Aorta (tissue), 5 donors: ENCODE measurements at regions not wholly inside any gene's neighbourhood (a gene's known extent, or its start where the extent isn't known, plus 50 kb on each side); places are given as distances from the start of the nearest gene placed in this dataset.
"Not testable (repeated sequence)": the region's sequence is repeated elsewhere in the genome, so short reads cannot be mapped to it uniquely, and the experiment has no call there.

ENCODE experiments used
- ATAC-seq: fragments of 200-7000 bp; cut with Tn5 transposase; one replicate; pipeline ENCODE4 v1.9.1; 2022; ENCODE audit warnings: moderate library complexity; ENCODE audit not compliant: low FRiP score
- DNase-seq, 2 donors: peaks; one replicate each; pipeline ENCODE4 v3.0.0-alpha.2; 2020
- H3K27ac ChIP-seq, 2 donors: one replicate each; pipeline ENCODE4 v1.5.1; 2013; ENCODE audit warnings: low read length in 2 of 2, mild to moderate bottlenecking in 2 of 2, moderate library complexity in 2 of 2, control low read depth in 1 of 2, inconsistent platforms in 1 of 2, low read depth in 1 of 2
- H3K27me3 ChIP-seq, 2 donors: one replicate each; pipeline ENCODE4 v1.6.1; 2013; ENCODE audit warnings: control low read depth in 1 of 2, low read length in 1 of 2, mild to moderate bottlenecking in 1 of 2, moderate library complexity in 1 of 2; ENCODE audit not compliant: insufficient read depth in 2 of 2, control insufficient read depth in 1 of 2
- H3K36me3 ChIP-seq, 2 donors: one replicate each; pipeline ENCODE4 v1.6.1; 2013; ENCODE audit warnings: control low read depth in 1 of 2, low read length in 1 of 2, mild to moderate bottlenecking in 1 of 2; ENCODE audit not compliant: insufficient read depth in 2 of 2, control insufficient read depth in 1 of 2
- H3K4me1 ChIP-seq, 2 donors: one replicate each; pipeline ENCODE4 v1.6.1; 2013; ENCODE audit warnings: low read length in 2 of 2, control low read depth in 1 of 2, mild to moderate bottlenecking in 1 of 2, moderate library complexity in 1 of 2; ENCODE audit not compliant: insufficient read depth in 2 of 2, control insufficient read depth in 1 of 2
- H3K4me3 ChIP-seq, 2 donors: one replicate each; pipeline ENCODE4 v1.5.1; 2013; ENCODE audit warnings: low read length in 2 of 2, control low read depth in 1 of 2, mild to moderate bottlenecking in 1 of 2
- H3K9me3 ChIP-seq: one replicate; pipeline ENCODE4 v1.6.1; 2013; ENCODE audit warnings: mild to moderate bottlenecking, low read length; ENCODE audit not compliant: control insufficient read depth
- WGBS, 2 donors: extraction: QIAGEN DNeasy Blood & Tissue Kit; methylation state at CpG; one replicate each; pipeline ENCODE4 v1.1.7; 2013; 5-methylcytosine and 5-hydroxymethylcytosine counted together
- intact Hi-C, 2 donors: fragments of 100-400 bp; cut with DNase I; formaldehyde crosslinking; loops; one replicate each; pipeline versions ENCODE4 v1.14.2 to v1.15.0; 2022
- donor health status: healthy with polysubstance abuse.
- donor health status: Bipolar disorder and iron deficiency.
- donor health status: DM: no; HTN: no; CAD: no.
- donor health status: DM: no; HTN: no; CAD: no.
- donor health status: DM: yes; HTN: yes; CAD: no.

DNA sequence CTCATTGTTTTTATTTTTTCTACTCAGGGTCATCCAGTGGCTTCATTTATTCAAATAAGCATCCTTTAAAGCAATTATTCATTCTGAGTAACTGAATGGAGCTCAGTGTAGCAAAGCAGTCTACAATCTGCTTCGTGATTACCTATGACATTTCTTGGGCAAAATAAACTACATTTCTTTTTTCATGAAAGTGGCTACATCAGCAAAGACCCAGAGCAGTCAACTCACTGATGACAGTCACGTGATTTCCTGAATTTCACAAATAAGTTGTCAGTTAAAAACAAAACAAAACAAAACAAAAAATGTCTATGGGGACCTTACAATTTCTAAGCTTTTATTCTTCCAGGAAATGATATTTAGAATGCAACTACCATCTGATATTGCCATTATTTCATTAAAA lies 182.1 kb downstream of the VEGFC start:
- intact Hi-C loops: no loop called here
- H3K36me3 ChIP-seq: no peaks in the 10 kb centered on the region
- no peaks in the 10 kb centered on the region for H3K27me3 ChIP-seq
- H3K4me3 ChIP-seq: no peak overlapping the region
- H3K27ac ChIP-seq: no peak overlapping the region
- H3K9me3 ChIP-seq: no peaks in the 10 kb centered on the region
- DNase-seq (no peak), ATAC-seq (no peak)
- WGBS, 2 donors: 66 to 77% methylated on average over 2 of the region's 2 CpGs
- no peaks in the 10 kb centered on the region for H3K4me1 ChIP-seq

DNA sequence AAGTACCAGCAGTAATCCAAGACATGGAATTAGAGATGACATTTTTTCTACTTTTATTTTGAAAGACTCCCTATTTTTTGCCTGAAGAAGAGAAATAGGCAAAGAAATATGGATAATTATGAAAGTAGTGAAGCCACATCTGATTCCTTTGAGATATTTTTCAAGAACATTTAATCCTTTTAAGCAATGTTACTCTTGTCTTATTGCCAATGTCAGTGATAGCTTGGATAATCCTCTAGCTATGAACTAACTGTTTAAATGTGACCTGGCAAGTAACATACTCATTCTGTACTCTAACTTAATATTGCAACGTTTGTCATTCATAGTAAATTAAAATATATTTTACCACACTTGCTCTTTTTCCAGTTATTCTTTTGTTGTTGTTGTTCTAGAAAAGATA lies 181.3 kb downstream of the VEGFC start:
- H3K4me3 ChIP-seq: no peak overlapping the region
- DNase-seq: no peak
- H3K36me3 ChIP-seq: no peaks in the 10 kb centered on the region
- intact Hi-C loops: no loop called here
- no peak overlapping the region for H3K27ac ChIP-seq
- H3K27me3 ChIP-seq: no peaks in the 10 kb centered on the region
- ATAC-seq: no peak
- H3K9me3 ChIP-seq: no peaks in the 10 kb centered on the region
- WGBS, 2 donors: 34 to 38% methylated on average over 1 of the region's 1 CpG
- H3K4me1 ChIP-seq: no peaks in the 10 kb centered on the region

DNA sequence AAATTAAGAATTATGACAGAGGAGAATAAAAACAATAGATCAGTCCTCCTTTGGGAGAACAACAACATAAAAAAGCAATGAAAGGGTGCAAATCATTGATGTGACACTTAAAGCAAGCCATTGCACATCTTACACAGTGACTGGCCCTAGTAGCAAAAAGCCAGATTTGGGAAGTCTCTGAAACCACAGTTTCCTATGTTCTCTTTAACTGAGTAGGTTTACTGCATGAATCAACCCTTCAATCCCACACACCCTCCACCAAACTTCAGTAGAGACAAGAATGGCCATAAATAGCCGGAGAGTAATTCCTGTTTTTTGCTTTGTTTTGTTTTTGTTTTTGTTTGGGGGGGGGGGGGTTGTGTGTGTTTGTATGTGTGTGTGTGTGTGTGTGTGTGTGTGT lies 180.8 kb downstream of the VEGFC start:
- no peaks in the 10 kb centered on the region for H3K27me3 ChIP-seq
- H3K4me1 ChIP-seq: no peaks in the 10 kb centered on the region
- H3K27ac ChIP-seq: no peak overlapping the region
- DNase-seq (no peak), ATAC-seq (no peak)
- intact Hi-C loops: no loop called here
- H3K36me3 ChIP-seq: no peaks in the 10 kb centered on the region
- no peaks in the 10 kb centered on the region for H3K9me3 ChIP-seq
- H3K4me3 ChIP-seq: no peak overlapping the region
- WGBS, 2 donors: 96 to 100% methylated on average over 1 of the region's 1 CpG

DNA sequence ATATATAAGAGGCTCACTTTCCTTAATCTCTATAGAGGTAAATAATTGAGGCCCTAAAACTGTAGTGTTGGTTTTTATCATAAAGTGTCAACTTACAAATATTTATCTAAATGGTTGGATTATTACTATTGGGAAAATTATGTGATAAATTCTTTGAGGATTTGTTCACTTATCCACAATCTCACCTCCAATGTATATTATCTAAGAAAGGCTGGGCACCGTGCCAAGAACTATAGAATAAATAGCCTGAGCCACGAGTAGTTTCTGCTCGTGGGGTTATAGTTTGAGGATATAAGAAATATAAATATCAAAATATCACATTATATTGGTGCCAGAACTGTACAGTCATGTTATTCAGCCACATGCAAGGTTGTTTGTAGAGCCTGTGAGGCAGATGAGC lies 177.9 kb downstream of the VEGFC start:
- ATAC-seq: no peak
- intact Hi-C loops: no loop called here
- WGBS, 2 donors: 30 to 34% methylated on average over 3 of the region's 3 CpGs

DNA sequence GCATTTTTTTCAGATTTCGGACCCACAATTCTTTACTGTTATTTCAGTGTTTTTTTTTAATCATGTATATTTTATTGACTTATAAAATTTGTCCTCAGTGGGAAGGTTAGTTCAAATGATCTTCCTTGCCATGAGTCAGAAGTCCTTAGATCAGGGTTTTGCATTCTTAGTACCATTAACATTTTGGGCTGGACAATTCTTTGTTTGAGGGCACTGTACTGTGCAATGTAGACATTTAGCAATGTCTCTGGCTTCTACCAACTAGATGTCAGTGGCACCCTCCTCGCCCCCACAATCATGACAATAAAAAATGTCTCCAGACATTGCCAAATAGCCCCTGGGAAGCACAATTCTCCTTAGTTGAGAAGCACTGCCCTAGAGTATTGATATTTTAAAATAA lies 176.6 kb downstream of the VEGFC start:
- 82 to 87% methylated on average over 2 of the region's 2 CpGs for WGBS, 2 donors
- no peak overlapping the region for H3K4me3 ChIP-seq

More for the DNA sequence above, 177.9 kb downstream of the VEGFC start:
- Histone ChIP-seq H3K36me3 (no peaks in the 10 kb centered on the region), H3K4me1 (no peaks in the 10 kb centered on the region), H3K27ac (no peak overlapping the region), H3K9me3 (no peaks in the 10 kb centered on the region), H3K4me3 (no peak overlapping the region), H3K27me3 (no peaks in the 10 kb centered on the region)
- no peak for DNase-seq

DNA sequence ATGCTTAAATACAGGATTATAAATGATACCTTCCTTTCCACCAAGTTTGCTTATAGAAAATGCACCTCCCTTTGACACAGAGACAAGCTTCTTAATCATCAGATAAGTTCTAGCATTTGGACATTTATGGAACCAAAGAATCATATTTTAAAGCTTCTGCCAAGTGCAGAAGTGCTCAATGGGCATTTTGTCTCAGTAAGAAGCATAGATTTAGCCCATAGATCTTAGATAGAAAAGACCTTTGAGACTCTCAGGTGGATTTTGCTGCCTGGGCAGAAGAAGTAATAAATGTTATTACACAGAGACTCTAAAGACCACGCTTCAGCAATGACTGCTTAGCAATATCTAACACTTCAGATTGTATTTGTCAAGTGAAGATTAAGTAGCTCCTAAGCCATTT lies 174.6 kb downstream of the VEGFC start:
- ATAC-seq (no peak), DNase-seq (no peak)
- intact Hi-C loops: no loop called here
- Histone ChIP-seq H3K4me3 (no peak overlapping the region), H3K27me3 (no peaks in the 10 kb centered on the region), H3K36me3 (no peaks in the 10 kb centered on the region), H3K9me3 (no peaks in the 10 kb centered on the region), H3K27ac (no peak overlapping the region), H3K4me1 (peaks cover 0 to 2% of the 10 kb centered on the region in 2 donors)
- WGBS, 2 donors: 81 to 90% methylated on average over 1 of the region's 1 CpG

More for the DNA sequence above, 176.6 kb downstream of the VEGFC start:
- no peaks in the 10 kb centered on the region for H3K36me3 ChIP-seq
- no peaks in the 10 kb centered on the region for H3K9me3 ChIP-seq
- DNase-seq (no peak), ATAC-seq (no peak)
- no peaks in the 10 kb centered on the region for H3K4me1 ChIP-seq
- intact Hi-C loops: no loop called here
- no peaks in the 10 kb centered on the region for H3K27me3 ChIP-seq
- no peak overlapping the region for H3K27ac ChIP-seq

DNA sequence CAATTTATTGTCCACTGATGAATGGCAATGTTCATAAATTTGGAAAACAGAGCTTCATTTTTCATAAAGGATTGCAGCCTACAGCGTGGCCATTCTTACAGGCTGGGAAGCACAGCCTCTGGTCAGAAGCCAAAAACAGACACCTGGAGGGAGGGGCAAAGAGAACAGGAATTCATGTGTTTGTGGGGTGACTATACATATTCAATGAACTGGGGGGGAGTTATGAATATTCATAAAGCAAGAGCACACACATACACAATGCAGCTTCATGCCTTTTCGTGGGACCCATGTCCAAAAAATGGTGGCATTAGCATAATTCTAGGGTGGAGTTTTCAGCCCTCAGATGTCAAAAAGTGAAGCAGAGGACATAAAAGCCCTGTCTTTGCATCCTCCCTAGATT lies 173.3 kb downstream of the VEGFC start:
- Histone ChIP-seq H3K4me3 (no peak overlapping the region), H3K4me1 (peaks cover 0 to 2% of the 10 kb centered on the region in 2 donors), H3K9me3 (no peaks in the 10 kb centered on the region), H3K27me3 (no peaks in the 10 kb centered on the region), H3K27ac (no peak overlapping the region), H3K36me3 (no peaks in the 10 kb centered on the region)
- intact Hi-C loops: no loop called here
- ATAC-seq (no peak), DNase-seq (no peak)
- 91 to 97% methylated on average over 2 of the region's 2 CpGs for WGBS, 2 donors

DNA sequence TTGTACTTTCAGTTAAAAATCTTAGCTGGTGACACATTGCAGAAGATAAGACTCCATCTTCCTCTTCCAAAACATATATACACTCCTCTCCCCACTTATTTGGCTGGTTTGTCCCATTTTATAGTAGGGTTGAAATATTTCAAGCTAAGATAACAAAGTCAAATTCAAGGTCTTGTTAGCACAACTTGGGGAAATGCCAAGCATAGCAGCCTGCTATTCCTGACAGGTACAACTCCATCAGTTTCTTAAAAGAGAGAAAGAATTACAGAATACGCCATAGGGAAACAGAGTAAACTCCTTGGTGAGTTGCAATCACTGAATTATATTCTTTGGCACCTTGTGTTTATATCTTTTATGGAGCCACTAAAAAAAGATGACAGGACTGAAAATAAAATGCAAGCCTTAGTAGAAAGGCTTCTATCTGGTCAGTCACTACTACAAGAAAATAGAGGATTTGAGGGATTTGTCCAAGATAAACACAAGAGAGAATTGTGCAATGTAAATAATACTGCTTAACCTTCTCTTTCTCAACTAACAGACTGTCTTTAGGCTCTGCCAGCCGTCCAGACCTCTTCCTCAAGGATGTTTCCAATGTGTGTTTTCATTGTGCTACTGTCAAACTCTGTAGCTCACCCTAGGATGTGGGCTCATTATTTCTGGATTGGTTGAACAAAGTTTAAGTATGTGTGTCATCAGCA lies 170.3 kb downstream of the VEGFC start:
- intact Hi-C loops: no loop called here
- Histone ChIP-seq H3K9me3 (no peaks in the 10 kb centered on the region), H3K27me3 (no peaks in the 10 kb centered on the region), H3K4me1 (peaks cover 0 to 2% of the 10 kb centered on the region in 2 donors), H3K27ac (no peak overlapping the region), H3K36me3 (no peaks in the 10 kb centered on the region), H3K4me3 (no peak overlapping the region)
- no peak for DNase-seq
- WGBS, 2 donors: 11 to 17% methylated on average over 2 of the region's 2 CpGs
- no peak for ATAC-seq

DNA sequence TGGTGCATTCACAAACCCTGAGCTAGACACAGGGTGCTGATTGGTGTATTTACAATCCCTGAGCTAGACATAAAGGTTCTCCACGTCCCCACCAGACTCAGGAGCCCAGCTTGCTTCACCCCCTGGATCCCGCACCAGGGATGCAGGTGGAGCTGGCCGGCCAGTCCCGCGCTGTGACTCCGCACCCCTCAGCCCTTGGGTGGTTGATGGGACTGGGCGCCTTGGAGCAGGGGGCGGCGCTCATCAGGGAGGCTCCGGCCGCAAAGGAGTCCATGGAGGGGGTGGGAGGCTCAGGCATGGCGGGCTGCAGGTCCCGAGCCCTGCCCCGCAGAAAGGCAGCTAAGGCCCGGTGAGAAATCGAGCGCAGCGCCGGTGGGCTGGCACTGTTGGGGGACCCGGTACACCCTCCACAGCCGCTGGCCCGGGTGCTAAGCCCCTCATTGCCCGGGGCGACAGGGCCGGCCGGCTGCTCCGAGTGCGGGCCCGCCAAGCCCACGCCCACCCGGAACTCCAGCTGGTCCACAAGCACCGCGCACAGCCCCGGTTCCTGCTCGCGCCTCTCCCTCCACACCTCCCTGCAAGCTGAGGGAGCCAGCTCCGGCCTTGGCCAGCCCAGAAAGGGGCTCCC lies 167.6 kb downstream of the VEGFC start:
- H3K27me3 ChIP-seq, ATAC-seq, H3K27ac ChIP-seq, H3K36me3 ChIP-seq, H3K4me1 ChIP-seq, H3K9me3 ChIP-seq, H3K4me3 ChIP-seq, DNase-seq, intact Hi-C loops: not testable (repeated sequence)
- WGBS, 2 donors: 97 to 98% methylated on average over 25 to 37 of the region's 37 CpGs
